Fibroblast of pulmonary artery (primary cell): ENCODE measurements at regions not wholly inside any gene's neighbourhood (a gene's known extent, or its start where the extent isn't known, plus 50 kb on each side); places are given as distances from the start of the nearest gene placed in this dataset.

ENCODE experiments used
- DNase-seq: peaks from one replicate; pipeline ENCODE4 v3.0.0-alpha.2; 2010; ENCODE audit warnings: low read depth
- H3K4me3 ChIP-seq: replicated peaks from 2 replicates; pipeline ENCODE4 v1.5.1; 2011; ENCODE audit warnings: low read depth, mild to moderate bottlenecking, control low read depth, low read length, moderate library complexity
- CTCF ChIP-seq: IDR thresholded peaks from 2 replicates; pipeline ENCODE4 v1.5.1; 2011; ENCODE audit warnings: mild to moderate bottlenecking, control low read depth, low read length, inconsistent platforms; ENCODE audit errors: missing control alignments

DNA sequence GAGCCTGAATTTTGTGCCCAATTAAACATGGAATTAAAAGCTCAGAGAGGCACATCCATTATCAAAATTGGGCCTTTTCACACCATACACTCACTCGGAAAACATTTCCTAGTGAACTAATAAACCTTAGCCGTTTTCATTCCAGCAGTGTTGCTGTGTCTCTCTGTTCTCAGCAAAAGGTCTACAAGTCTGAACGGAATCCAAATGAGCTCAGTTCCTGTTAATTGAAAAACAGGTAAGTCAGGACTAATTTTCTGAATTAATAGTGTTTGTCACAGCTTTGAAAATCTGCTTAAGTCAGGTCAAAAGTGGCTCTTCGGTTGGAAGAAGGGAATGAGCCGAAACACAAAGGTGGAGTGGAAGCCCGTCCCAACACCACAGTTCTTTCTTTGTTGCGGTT is 163.3 kb upstream of the RALGAPA2 start:
- TF ChIP-seq CTCF: no peak
- DNase-seq: no peak
- H3K4me3 ChIP-seq: no peak overlapping the region

- TF ChIP-seq CTCF: no peak
- no peak overlapping the region for H3K4me3 ChIP-seq
- DNase-seq: no peak
Observed at GRCh38 chr20:20872428-20872827, 160.0 kb upstream of the RALGAPA2 start.

DNA sequence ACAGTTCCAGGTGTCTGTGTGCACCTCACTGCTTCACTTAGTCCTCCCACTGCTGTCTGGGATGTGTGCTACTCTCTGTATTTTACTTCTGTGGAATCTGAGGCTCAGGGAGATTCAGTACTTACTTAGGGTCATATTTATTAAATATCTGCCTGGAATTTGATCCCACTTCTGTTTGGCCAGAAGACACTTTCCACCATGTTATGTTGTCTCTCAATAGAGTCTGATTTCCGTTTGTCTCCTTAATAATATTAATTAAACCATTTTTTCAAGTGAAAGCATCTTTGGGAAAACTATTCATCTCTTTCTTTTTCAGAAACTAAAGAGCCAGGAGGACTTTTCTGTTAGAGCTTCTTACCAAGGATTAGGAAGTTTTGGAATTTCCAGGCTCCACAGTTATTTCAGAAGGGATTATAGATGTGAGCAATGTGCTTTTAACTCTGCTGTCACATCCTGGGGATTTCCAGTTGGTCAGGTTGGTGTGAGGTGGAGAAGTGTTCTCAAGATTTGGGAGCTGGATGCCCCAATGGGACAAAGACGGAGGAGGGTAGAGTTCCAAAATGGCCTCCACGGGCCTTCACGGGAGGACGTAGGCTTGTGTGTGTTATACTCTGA is 156.8 kb upstream of the RALGAPA2 start:
- no peak overlapping the region for H3K4me3 ChIP-seq
- DNase-seq: no peak
- no peak for TF ChIP-seq CTCF

DNA sequence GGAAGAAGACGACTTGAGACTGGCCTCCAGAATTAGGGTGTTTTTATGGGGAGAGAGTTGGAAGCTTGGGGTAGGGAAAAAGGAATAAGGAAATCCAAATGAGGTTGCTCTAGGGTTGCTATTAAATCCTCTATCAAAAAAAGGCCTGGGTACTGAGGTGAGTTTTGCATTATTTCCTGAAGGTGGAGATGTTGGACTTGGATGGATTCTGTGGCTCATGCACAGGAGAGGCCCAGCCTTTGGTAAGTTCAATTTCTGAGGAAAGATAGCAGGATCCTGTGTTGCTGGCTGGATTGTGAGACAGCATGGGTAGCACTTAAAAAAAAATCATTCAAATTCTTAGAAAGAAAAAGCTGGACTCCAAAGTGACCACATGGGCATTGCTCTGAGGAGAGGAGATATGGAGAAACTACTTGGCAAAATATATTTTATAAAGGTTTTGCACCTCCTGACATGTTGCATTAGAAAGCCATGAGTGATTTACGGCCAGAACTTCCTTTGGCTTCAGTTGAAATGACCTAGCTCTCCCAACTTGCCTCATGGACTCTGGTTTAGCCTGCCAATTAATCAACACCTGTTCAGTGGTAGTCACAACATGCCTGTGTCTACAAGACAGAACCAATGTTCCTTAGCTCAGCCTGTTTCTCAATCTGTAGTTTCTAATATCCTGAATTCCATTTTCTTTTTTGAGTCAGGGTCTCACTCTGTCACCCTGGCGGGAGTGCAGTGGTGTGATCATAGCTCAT is 152.1 kb upstream of the RALGAPA2 start:
- no peak overlapping the region for H3K4me3 ChIP-seq
- no peak for DNase-seq
- TF ChIP-seq CTCF: no peak

DNA sequence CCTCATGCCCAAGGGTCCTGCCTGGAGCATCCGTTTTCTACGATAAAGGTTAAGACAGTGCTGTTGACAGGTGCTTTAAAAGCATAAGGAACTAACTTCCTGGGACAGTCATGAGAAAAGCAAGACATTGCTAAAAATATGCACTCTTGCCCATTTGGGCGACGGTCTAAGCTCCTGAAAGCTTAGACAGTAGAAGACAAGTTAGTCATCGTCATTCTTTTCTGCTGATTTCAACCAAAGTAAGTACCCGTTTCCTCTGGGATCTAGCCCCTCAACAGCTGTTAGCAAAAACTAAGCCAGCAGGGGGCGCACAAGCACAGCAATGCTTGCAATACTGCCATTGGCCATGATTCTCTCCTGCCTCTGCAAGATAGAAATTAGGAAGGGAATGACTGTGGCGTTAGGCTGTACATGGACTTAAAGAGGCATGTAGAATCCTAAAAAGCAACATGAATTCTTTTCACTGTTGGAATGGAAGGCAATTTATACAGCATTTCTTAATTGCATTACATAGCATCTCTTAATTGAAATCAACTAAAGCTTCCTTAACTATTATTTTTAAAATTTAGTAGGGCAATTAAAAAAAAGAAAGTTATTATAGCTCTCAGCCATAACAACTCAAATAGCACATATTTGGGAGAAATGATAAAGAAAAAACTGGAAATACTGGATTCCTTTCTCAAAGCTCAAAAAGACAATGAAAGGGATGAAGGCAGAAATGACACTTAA is 147.8 kb upstream of the RALGAPA2 start:
- no peak overlapping the region for H3K4me3 ChIP-seq
- peak; percentile 84 for DNase-seq
- peak; percentile 96 for TF ChIP-seq CTCF

DNA sequence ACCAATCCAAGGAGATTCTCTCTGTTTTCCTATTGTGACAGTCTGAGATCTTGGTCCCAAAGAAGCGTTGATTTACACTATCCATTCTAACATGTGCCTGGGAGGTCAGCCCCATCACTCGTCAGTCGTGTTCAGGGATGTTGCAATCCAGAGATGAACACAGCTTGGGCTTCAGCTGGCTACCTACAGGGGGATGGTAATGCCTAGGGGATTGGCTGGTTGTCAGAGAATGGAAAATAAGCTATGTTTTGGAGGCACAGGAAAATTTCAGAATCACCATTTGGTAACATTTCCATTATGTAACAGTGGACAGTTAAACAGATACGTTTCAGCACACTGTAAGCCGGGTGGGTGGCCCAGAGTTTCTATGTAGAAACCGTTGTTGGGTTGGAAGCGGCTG is 147.1 kb upstream of the RALGAPA2 start:
- H3K4me3 ChIP-seq: no peak overlapping the region
- TF ChIP-seq CTCF: no peak

GRCh38 chr20:20856956-20857355 is 144.5 kb upstream of the RALGAPA2 start:
- no peak for DNase-seq
- H3K4me3 ChIP-seq: no peak overlapping the region
- TF ChIP-seq CTCF: no peak

More for the DNA sequence above, 147.1 kb upstream of the RALGAPA2 start:
- no peak for DNase-seq
